Body of pancreas (tissue), 4 donors: ENCODE measurements at regions not wholly inside any gene's neighbourhood (a gene's known extent, or its start where the extent isn't known, plus 50 kb on each side); places are given as distances from the start of the nearest gene placed in this dataset.

Experiments
- POLR2A ChIP-seq, 3 donors: fragments of 450-650 bp; IDR thresholded peaks; one replicate each; pipeline ENCODE4 v1.6.1; 2016; ENCODE audit warnings: antibody characterized with exemption in 3 of 3, mild to moderate bottlenecking in 2 of 3
- TF ChIP-seq, protein P1 (sequence below), 7 experiments: fragments of 450-650 bp in 4 of 7; fragments of 200-600 bp in 3 of 7; sonication (generic) in 3 of 7; IDR thresholded peaks; one replicate each; pipeline ENCODE4 v1.5.1; 2016 to 2019; ENCODE audit warnings: antibody characterized with exemption in 7 of 7

DNA sequence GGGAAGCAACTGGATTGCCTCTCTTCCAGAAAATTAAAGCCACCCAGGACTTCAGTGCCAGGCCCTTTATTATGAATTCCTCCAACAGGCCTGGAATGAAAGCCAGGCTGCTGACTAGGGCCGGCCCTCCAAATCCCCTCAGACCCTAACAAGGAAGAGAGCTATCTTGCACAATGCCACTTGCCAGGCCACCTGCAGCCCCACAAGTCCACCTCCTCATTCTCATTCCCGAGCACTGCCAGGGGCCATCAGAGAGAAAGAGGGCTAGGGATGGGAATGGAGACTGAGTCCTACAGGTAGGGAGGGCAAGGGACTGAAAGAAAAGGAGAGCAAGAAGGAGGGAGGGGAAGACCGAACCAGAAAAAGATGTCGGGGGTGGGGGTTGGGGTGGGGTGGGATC, 86.5 kb downstream of the MRPL14 start:
- TF ChIP-seq, protein P1, sequence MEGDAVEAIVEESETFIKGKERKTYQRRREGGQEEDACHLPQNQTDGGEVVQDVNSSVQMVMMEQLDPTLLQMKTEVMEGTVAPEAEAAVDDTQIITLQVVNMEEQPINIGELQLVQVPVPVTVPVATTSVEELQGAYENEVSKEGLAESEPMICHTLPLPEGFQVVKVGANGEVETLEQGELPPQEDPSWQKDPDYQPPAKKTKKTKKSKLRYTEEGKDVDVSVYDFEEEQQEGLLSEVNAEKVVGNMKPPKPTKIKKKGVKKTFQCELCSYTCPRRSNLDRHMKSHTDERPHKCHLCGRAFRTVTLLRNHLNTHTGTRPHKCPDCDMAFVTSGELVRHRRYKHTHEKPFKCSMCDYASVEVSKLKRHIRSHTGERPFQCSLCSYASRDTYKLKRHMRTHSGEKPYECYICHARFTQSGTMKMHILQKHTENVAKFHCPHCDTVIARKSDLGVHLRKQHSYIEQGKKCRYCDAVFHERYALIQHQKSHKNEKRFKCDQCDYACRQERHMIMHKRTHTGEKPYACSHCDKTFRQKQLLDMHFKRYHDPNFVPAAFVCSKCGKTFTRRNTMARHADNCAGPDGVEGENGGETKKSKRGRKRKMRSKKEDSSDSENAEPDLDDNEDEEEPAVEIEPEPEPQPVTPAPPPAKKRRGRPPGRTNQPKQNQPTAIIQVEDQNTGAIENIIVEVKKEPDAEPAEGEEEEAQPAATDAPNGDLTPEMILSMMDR (IDR thresholded peaks at IDR 0.05) = no peak
- no peak for TF ChIP-seq POLR2A (IDR thresholded peaks at IDR 0.05)
